Left forelimb (tissue), 1 donor: ENCODE measurements at regions not wholly inside any gene's neighbourhood (a gene's known extent, or its start where the extent isn't known, plus 50 kb on each side); places are given as distances from the start of the nearest gene placed in this dataset.

ENCODE experiments used
- DNase-seq: peaks from one replicate; pipeline ENCODE4 v3.0.0-alpha.2; 2018; ENCODE audit warnings: low spot score

DNA sequence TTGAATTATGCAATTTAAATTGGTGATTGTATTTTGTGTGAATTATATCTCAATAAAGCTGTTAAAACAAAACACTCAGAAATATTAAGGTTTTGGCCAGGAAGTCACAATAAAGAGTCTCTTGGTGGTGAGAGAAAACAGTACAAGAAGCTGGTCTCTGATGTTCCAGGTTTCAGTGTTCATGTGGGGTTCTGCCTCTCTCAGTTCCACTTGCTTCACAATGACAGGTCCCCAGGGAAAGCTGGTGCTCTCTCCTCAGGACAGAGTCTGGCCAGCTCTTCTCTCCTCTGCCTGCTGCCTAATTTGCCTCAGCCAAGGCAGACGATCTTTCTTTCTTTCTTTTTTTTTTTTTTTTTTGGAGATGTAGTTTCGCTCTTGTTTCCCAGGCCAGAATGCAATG, 342.9 kb upstream of the PLXNA2 start:
- DNase-seq: no peak

DNA sequence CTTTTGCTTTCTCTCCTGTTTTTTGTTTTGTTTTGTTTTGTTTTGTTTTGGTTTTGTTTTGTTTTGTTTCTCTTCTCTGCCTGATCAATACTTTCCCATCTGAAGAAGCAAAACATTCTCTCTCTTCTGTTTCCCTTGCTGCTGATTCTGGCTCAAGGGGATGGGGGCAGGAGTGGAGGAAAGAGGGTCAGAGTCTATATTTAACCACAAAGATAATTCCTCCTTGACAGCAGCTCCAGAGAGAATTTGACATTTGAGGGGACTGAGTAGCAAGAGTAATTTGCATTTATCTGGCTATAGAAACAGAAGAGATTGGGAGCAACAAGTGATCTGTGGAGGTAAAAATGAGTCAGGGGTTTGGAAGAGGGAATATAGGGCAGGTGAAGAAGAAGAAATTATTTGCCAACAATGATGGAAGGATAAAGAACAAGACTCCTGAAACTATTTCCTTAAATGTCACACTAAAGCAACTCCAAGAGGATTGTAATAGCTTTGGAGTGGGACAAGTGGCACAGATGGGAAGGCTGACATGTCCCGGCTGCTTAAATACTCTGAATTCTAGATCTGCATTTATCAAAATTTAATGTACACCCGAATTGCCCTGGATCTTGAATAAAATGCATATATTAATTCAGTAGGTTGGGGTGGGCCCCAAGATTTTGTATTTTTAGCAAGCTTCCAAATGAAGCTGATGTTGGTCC, 349.3 kb upstream of the PLXNA2 start:
- no peak for DNase-seq

DNA sequence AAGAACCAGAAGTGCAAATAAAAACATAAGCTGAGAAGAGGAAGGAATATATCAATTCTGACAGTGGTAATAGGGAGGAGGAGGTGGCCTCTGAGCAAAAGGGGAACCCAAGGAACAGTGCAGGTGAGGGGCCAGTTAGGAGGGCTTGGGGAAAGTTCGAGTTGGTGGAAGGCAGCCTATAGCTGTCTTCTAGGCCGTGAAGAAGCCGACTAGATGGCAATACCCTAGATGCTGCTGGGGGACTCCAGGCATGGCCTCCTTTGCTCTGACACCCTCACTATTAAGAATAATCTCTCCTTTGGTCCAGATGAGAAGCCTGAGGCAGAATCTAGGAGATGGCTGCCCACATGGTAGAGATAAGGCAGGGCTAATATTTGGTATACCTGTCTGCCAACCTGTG, 351.1 kb upstream of the PLXNA2 start:
- DNase-seq: no peak

DNA sequence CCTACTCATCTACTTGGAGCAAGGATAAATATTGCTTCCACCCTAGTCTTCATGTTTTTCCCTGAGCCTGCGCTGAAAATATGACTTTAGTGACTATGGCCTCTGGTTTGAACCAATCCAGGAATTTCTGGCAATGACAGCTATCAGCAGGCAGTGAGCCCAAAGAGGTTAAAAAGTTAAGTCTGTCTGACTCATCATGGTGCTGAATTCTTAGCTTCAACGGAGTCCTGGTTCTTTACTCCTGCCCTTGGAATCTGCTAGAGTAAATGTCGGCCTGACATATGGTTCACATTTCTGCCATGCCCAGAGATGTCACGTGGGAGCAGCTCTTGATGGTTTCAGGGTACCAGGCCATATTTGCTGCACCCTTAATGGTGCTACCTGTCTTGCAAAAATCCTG, 351.6 kb upstream of the PLXNA2 start:
- no peak for DNase-seq

DNA sequence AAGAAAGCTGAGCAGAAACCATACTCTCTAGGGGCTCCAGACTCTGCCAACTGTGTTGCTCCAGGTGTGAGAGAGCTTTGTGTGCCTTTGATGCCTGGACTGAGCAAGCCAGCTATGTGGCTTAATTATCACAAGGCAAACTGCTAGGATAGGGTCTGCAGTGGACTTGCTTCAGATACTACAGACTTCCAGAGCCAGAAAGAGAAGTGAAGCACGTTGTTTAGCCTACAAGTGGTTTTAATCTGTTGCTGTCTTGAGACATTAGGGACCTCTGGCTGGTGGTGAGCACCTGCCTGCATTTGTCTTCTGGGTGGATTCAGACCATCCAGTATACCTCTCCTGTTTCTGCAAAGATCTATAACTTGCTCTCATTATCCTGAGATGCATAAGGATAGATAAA, 353.4 kb upstream of the PLXNA2 start:
- DNase-seq: no peak

DNA sequence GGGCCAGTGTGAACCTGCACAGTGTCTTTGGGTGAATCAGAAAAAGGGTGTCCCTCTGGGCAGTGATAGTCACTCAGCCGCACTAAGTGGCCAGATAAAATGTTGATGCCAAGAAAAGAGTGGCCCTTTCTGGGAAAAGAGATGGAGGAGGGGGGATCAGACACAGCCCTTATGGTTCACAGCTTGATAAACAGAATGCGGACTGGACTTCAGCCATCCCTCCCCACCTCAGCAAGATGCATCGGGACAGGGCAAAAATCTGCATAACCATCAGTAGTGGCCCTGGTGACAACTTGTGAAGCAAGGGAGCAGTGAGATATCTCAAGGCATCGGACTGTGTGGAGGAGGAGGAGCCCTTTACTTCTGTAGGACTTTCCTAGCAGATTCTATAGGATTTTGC, 353.8 kb upstream of the PLXNA2 start:
- DNase-seq: no peak

DNA sequence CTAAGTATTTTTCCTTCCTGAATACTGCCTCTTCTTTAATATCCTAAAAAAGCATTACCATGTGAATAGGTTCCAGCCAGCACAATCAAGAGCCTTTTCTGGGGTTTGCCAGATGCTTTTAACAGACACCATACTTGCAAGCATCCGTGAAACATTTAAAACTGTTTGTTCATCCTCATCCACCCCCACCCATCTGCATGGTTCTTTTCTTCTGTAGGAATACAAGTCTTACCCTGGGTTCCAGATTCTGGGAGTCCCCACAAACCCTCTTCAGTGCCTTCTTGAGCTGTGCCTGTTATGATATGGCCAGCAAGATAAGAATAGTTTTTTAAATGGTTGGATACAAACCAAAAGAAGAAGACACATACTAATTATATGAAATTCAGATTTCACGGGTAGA, 354.9 kb upstream of the PLXNA2 start:
- no peak for DNase-seq

DNA sequence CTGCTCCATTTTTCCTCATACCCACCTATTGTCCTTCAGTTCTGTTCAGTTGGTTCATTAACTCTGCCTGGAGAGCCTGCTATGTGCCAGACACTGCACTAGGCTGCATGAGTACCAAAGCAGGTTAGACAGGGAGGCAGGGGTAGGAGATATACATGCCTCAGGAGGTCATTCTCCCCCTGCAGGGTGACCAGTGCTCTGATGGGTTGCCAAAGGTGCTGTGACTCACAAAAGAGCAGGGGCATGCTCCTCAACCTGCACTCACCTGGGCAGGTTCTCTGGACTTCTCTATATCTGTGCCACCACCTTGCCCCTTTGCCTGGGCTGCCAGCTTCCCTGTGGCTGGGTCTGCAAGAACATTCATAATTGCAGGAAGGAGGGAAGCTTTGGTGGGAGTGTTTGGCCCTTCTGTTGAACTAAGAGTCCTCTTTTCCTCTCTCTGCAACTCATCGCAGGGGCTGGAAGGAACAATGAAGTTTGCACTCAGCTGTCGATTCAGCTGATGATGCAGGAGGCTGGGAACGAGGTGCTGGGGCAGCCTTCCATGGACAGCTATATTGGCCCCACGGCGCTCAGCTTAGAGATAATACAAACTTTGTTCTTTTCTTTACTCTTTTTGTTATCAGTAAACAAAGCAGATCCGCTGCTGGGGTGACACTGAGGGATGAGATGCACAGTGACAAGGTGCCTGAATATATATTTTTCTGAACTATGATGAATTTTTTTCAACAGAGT, 356.4 kb upstream of the PLXNA2 start:
- DNase-seq: no peak

DNA sequence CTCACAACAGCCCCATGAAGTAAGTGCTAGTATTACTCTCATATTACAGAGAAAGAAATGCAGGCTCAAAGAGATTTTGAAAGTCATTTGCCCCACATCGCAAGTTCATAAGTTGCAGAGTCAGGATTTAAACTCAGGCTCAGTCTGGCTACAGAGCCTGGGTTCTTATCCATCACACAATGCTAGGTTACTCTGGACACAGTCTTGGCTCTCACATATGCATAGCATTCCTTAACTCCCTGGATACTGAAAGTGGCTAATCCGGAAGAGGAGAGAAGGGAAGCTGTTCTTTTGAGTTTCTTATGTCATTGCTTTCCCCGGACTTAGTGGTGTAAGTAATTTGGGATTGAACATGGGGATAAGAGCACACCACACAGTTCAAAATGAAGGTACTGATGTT, 357.4 kb upstream of the PLXNA2 start:
- DNase-seq: no peak

DNA sequence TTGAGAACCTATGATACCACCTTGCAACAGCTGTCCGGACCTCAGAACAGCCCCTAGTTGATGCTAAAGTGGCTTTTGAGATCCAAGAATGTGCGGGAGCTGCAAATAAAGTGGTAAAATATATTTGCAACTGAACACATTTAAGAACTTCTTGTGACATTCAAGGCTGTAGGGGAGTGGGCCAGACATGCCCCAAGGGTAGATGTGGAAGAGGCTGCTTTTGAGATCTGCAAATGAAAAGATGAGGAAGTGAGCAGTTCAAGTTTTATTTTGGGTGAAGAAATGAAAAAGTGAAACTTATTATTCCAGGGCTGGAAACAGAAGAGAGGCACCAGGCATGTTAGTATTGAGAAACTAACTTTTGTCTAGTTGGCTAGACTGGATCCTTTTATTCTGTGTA, 359.5 kb upstream of the PLXNA2 start:
- DNase-seq: no peak

DNA sequence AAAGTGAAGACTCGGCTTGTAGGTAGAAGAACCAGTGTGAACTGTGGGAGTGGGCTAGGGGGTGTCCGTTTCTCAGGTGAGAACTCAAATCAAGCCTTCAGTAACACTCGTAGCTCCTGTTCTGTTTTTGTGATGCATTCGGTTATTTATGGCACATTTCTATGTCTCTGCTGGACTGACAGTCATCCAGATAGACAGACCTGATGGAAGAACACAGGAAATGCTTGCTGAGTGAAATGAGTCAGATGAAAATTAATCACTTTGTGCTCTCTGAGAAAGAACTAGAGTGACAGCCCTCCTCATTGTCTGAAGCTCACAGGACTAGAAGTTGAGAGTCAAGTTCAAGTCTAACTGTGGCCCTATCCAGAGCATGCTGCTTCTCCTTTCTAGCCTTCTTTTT, 360.1 kb upstream of the PLXNA2 start:
- no peak for DNase-seq

DNA sequence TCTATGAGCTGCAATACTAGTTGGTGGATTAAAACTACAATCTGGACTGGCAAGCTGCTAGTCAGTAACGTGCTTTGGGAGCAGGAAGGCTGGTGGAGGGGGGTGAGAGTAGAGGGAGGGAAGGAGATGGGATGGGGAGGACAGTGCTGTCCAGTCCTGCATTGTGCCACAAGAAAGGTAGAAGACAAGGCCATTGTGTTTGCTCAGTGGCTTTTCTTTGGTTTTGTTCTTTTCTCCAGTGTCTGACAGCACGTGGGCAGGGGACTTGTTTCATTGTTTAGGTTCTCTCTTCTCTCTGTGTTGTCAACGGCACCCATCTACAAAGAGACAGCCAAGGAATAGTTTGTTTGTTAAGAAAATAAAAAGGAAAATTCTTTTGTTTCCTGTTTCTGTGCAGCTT, 362.8 kb upstream of the PLXNA2 start:
- no peak for DNase-seq

DNA sequence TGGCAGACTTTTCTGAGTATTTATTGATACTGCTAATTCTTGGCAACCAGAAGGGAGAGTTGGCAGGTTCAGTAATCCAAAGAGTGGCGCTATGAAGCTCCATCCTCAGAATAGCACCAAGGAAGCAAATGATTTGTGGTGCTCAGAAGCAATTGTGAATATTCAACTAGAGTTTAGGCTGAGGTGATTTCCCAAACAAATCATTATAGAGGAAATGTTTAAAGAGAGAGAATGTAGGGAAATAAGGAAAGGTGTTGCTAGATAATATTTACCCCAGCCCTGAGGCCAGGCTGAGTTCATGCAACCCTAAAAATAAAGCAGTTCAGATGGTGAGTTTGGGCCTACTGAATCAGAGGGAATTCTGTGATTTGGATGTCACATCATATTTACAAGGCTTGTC, 363.4 kb upstream of the PLXNA2 start:
- no peak for DNase-seq

DNA sequence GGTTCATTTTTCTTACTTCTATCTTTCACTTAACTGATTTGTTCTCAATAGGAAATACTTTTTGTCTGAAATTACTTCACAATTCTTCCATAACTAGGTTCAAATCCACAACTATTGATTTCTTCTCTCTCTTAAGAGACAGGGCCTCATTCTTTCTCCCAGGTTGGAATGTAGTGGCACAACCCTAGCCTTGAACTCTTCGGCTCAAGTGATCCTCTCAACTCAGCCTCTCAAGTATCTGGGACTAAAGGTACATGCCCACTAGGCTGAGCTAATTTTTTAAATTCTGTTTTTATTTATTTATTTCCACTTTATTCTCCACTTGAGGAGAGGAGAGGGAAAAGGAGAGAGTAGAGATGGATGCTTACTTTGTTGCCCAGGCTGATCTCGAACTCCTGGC, 370.4 kb upstream of the PLXNA2 start:
- DNase-seq: no peak

DNA sequence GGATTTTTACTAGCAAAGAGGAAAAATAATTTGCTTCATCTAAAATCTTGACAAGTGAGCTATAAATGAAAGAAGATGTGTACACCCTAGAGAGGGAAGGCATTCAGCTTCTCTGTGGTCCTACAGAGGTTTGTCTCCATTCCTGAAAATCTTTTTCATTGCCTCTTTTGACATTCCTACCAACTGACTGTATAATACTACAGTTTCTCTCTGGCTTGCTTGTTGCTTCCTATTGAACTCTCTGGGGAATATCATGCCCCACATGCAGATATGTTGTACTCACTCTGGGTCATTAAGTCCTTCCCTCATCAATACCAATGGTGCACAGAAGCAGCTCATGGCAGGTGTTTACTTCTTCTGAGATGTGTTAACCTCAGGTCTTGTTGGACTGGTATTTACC, 371.2 kb upstream of the PLXNA2 start:
- no peak for DNase-seq

DNA sequence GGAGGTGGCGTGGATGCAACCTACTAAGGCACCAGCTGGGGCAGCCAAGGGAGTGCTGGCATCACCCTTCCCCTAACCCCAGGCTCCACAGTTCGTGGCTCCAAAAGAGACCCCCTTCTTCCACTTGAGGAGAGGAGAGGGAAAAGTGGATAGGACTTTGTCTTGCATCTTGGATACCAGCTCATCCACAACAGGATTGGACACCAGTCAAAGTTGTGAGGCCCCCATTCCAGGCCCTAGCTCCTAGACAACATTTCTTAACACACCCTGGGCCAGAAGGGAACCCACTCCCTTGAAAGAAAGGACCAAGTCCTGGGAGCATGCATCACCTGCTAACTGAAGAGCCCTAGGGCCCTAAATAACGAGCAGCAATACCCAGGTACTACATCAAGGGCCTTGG, 372.6 kb upstream of the PLXNA2 start:
- DNase-seq: no peak

DNA sequence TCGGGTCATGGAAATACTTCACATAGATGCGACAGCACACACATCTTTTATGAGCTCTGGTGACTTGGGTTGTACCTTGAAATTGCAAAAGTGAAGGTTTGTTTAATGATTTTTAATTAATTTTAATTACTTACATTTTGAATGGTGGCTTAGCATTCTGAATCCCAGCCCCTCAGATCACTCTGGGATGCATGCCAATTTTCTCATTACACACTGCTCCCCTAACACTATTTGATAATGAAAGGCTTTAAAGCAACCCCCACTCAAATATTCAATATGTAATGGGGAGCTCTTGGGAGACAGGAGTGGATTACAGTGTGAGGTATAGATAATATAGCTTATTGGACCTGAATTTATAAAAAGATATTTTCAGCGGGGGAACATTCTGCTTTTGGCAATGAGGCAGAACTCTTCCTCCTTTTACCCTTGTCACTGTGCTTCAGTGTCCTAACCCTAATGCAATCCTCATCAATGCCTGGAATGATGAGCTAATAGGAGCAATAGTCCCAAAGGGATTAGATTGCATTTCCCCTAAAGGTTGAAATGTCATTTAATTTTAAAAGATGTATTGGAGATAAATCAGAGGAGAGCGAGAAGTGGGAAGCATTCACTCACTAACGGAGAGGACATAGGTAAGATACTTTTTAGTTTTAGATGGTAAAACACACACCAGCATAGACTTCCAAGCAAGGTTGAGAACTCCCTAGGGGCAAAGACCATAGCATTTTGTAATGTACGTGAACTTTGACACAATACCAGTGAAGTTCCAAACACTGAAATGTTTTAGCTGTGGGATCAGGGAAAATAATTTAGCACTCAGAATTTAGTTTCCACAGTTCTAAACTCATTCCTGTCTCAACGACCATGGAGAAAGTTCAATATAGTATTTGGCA, 384.1 kb upstream of the PLXNA2 start:
- DNase-seq: no peak

DNA sequence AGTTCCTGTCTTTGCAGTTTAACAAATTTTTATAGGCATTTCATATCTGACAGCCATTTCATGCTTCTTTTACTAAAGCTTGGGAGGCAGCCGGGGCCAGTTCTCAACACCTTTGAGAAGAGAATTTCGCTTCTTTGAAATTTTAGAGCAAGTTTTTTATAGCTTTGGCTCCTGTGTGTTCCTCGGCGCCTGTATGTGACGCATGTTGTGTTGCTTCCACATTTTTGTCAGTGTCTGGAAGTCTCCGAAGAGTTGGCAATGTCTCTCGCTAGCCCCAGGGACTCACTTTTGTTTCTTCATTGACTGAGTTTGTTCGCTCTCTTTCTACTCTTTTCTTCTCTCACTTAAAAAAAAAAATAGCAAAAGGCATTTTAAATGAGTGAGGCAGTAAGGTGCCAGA, 386.9 kb upstream of the PLXNA2 start:
- DNase-seq: no peak

DNA sequence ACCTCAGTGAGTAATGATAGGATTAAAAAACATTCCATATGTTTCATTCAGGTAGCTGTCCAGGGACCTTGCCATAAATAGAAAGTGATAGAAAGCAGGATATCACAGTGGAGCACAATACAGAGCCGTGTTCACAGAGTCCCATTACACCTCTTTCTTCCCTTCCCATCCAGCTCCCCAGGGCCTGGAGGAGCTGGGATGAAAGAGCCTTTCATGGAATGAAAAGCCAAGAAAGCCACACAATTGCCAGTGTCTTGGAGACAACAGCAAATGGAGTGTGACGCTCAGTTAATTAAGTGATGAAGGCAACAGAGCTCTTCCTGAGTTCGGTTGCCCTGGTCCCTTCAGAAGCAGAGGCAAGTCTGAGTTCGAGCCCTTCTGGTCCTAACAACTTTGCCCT, 387.3 kb upstream of the PLXNA2 start:
- no peak for DNase-seq

DNA sequence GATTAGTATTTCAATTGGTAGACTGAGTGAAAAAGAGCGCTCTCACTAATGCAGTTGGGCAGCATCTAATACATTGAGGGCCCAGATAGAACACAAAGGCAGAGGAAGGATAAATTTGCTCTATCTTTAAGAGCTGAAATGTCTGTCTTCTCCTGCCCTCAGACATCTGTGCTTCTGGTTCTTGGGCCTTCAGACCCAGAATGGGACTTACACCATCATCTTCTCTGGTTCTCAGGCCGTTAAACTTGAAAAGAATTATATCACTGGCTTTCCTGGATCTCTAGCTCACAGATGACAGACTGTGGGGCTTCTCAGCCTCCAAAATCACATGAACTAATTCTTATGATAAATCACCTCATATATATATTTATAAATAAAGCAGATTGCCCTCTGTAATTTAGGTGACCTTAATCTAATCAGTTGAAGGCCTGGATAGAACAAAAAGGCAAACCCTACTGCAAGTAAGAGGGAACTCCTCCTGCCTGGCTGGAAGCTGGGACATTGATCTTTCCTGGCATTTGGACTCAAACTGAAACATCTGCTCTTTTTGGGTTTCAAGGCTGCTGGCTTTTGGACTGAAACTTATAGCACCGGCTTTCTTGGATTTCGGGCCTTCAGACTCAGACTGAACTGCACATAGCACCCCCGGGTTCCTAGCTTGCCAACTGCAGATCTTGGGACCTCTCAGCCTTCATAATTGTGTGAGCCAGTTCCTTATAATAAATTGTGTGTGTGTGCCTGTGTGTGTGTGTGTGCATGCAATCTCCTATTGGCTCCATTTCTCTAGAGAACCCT, 390.4 kb upstream of the PLXNA2 start:
- no peak for DNase-seq

DNA sequence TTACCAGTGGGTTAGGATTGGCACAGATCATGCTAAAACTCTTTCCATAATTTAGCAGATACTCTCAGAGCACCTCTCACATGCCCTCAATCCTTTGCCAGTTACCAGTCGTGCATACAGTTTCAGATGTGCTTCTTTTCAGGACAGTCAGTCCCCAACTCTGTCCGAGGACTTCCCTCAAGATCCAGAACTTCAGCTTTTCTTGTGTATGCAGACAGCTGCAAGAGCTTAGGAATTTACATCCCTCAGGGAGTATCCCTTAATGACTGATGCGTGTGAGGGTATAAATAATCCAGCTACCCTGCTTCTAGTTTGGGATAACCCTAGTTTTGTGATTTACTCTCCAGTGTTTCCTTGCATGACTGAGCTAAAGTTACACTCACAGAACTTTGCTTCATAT, 393.0 kb upstream of the PLXNA2 start:
- no peak for DNase-seq

DNA sequence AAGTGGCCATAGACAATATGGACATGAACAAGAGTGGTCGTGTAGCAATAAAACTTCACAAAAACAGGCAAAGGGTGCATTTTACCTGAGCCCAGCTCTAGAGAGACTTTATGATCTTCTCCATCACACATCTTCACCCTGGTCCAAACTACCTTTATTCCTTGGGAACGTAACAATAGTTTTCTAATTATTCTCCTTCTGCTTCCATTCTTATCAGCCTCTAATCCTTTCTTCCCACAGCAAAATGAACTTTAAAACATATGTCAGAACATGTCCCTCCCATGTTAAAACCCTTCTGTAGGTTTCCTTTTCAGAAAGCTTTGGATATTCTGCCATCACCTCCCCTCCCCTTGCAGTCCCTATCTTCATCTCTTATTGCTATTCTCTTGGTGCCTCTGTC, 395.2 kb upstream of the PLXNA2 start:
- DNase-seq: no peak
